IPS-NIHi7 (cell line): ENCODE measurements at regions not wholly inside any gene's neighbourhood (a gene's known extent, or its start where the extent isn't known, plus 50 kb on each side); places are given as distances from the start of the nearest gene placed in this dataset.
"Not testable (repeated sequence)": the region's sequence is repeated elsewhere in the genome, so short reads cannot be mapped to it uniquely, and the experiment has no call there.

Source experiments
- DNase-seq: peaks from one replicate; pipeline ENCODE4 v3.0.0; 2012; ENCODE audit warnings: mixed read lengths; ENCODE audit errors: extremely low spot score

DNA sequence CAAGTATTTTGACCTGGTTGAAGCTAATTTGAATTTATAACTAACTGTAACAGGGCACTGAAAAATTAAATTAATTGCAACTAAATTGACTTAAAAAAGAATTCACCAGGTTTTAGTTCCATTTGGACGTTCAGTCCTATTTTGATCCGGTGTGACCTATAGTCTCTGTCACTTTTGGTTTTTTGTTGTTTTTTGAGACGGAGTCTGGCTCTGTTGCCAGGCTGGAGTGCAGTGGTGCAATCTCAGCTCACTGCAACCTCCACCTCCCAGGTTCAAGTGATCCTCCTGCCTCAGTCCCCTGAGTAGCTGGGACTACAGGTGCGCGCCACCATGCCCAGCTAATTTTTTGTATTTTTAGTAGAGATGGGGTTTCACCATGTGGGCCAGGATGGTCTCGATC, 91.2 kb downstream of the GADD45G start:
- not testable (repeated sequence) for DNase-seq

DNA sequence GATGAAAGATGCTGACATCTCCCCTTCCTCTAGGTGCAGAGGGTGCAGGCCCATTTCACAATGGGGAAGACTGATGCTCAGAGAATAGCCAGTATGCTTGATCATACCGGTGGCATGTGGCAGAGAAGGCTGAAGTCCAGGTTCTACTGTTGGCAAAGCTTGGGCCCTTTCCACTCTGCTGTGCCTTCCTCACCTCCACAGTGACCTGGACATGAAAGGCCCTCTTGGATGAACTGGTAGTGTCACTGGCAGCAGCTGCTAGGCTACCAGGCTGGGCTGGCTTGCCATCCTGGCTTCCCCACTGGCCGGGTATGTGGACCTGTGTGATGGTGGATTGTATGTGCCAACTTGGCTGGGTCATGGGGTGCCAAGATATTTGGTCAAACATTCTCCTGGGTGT, 92.0 kb downstream of the GADD45G start:
- no peak for DNase-seq

DNA sequence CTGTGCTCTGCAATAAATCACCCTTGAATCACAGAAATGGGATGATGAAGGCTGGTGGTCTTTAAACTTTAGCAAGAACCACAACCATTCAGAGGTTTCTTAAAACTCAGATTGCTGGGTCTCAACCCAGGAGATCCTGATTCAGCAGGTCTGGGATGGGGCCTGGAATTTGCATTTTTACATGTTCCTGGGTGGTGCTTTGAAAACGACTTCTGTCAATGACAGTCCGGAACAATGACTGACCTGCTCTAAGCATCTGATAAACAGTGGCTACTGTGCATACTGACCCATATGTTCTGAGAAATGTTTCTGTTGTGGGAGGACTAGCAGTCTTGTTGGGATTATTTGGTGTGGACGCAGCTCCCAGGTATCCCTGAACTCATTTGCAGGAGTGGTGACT, 92.7 kb downstream of the GADD45G start:
- no peak for DNase-seq

DNA sequence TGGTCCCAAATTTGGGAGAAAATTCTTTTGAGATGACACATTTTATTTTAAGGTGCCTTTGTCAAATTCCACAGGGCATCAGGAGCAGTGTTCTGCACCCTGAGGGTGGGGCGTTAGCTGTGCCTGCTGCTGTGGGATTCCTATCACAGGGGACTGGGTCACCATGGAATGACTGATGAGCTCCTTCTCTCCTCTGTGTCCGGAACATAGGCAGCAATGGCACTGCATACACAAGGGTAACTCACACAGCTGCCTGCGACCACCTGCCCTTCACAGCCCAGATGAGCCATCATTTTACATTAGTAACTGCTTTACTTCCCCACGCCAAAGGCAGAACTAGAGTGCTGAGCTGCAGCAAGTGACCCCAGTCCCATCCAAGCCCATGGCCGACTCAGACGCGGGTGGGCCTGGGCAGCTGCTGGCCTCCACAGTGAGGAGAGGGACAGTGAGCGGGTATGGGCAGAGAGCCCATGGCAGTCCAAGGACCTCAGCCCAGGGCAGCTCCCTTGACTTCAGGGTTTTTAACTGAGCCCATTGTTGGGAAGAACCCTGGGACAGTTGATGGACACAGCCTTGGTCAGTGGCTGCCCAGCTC, 93.7 kb downstream of the GADD45G start:
- DNase-seq = no peak

DNA sequence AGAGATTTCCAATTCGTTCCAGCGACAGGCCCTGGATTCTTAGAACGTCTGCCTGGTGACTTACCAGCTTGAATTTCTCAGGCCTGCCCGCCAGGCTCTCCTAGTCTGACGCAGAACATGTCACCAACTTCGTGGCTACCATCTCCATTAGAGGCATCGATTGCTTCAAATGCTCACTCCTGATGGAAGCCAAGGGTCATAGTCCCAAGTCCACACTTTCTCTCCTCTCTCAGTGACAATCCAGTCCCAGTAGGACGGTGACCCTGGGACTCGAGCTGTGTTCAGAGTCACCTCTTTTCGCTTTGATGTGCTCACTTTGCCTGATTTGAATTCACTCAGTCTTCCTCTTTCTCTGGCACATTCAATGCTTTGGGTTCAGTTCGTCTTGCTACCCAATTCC, 94.8 kb downstream of the GADD45G start:
- DNase-seq = no peak

DNA sequence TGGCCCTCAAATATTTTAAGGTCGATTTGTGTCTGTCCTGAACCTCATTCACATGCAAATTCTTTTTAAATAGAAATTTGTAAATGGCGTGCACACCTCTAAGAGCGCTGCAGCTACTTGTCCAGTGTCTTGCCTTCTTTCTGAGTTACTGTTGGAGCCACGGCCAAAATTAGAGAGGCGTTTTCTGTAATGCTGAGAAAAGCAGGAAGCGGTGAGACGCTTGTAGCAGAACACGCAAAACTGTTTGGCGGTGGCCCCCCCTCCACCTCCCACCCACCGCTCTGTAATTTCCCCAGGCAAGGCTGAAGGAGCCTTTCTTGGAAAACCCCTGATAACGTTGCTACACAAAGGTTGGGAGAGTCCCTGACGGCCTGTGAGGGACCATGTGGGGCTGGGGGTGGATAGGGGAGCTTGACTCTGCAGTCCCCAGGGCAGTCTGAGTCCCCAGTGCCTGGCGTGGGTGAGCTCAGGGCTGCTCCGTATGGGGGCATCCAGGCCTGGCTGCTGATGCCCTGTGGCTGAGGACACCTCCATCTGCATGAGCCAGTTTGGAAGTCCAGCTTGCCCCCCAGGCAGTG, 96.5 kb downstream of the GADD45G start:
- DNase-seq = no peak

DNA sequence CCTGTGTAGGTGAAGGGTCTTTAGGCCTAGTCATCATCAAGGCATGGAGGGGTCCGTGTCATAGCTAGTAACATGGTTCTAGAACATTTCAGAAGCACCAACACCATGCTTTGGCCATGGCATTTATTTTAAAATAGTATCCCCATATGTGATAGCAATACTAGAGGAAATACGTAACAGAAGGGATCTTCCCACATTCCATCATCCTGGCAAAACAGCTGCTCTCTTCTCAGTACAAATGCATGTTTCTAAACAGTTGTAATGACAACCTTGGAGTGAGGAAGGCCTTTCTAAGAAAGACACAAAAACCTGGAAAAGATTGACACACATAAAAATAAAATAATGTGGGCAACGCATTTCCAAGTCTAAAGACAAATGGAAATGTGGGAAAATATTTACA, 97.6 kb downstream of the GADD45G start:
- no peak for DNase-seq

DNA sequence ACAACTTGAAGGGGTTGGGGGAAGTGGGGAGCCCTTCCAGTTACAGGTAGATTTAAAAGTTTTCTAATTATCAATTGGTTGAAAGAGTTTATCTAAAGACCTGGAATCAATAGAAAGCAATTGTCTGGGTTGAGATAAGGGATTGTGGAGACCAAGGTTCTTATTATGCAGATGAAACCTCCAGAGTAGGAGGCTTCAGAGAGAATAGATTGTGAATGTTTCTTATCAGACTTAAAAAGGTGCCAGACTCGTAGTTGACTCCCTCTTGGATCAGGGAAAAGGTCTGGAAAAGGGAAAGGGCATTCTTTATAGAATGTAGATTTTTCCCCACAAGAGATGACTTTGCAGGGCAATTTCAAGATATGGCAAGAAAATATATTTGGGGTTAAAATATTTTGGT, 100.8 kb downstream of the GADD45G start:
- no peak for DNase-seq

DNA sequence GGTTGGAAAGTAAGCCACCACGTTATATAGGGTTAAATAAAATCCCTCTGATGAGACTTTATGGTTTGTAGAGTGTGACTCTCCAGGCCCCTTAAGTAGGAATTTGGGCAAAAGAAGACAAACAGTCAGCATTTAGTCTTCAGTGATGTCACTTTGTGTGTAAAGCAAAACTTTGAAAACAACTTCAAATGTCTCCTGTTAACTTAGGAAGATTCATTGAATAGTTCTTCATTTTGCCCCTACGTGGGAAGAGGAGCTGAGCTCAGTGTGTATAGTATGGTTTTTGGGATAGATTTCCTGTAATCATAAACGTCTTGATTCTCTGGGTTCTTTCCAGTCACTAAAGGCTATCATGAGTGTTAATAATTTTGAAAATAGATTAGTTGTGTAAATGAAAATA, 101.3 kb downstream of the GADD45G start:
- no peak for DNase-seq

DNA sequence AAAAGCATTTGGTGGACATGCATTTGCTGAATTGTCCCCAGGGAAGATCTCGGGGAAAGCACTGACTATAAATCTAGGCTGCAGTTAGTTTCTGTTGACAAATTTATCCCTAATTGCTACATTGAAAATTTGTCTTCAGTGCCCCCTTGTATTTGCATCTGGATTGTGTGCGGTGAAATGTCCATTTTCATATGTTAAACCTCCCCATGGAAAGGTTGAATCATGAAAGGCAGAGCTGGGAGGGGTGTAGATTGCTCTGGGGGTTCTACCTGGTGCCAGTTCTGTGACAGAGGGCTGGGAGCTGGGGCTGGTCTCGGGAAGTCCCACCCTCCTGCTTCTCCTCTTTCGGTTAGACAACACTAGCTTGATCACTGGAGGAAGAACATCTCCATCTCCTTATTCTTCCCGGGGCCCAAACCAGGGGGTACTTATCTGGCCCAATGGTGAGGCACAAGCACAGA, 101.9 kb downstream of the GADD45G start:
- DNase-seq = no peak

DNA sequence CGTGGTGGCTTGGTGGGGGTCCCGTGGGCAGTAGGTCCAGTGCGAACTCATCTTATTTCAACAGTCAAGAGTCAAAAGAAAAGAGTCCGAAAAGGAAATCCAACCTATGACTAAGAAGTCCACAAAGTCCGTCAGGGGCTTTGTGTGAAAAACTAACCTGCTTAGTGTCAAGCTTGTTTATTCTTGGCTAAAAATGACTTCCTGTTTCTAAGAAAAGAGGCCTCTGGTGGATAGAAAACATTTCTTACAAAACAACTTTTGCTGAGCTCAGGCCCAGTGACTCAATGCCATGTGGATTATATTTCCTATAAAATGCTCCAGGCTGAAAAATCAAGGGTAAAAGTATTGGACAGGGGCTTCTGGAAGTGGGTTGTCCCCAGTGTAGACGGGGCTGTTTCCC, 105.9 kb downstream of the GADD45G start:
- no peak for DNase-seq

DNA sequence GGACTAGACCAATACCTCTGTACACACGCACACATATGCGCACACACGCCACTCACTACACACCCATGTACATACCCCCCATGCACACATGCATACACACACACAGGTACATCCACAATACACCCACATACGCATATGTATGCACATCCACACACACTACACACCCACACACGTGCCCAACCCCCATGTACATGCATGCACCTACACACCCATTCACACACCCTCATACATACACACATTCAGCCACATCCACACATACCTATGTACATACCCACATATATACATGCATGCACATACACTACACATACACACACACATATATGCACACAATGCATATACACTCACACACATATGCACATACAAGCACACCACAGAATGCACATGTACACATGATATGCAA, 107.1 kb downstream of the GADD45G start:
- DNase-seq = no peak

DNA sequence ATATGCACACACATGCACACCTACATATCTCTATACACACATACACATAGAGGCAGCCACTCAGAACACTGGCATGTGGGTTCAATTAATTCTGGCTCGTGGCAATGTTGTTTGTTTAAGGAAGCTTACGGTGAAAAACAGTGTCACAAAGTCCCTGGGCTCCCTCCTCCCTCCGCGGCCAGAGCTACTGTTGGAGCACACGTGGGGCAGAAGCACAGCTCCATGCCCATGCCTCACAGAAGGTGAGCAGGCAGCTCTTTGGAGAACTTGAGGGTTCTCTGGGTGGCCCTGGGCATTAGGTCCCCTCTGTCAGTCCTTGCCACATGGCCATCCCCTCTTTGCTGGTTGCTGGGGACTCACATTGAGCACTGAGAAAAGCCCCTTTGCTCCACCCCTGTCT, 107.5 kb downstream of the GADD45G start:
- no peak for DNase-seq

DNA sequence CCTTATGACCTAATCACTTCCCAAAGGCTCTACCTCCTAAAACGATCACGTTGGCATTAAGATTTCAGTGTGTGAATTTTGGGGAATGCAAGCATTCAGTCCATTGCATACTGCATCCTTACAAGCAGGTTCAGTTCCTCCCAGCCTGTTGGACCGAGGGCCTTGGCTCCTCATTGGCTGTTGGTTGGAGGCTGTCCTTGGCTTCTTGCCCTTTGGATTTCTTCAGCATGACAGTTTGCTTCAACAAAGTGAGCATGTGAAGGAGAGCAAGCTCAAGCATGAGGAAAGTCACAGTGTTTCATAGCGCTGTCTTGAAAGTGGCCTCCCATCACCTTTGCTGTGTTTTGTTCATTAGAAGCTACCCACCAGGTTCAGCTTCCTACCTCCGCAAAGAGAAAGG, 109.5 kb downstream of the GADD45G start:
- no peak for DNase-seq

DNA sequence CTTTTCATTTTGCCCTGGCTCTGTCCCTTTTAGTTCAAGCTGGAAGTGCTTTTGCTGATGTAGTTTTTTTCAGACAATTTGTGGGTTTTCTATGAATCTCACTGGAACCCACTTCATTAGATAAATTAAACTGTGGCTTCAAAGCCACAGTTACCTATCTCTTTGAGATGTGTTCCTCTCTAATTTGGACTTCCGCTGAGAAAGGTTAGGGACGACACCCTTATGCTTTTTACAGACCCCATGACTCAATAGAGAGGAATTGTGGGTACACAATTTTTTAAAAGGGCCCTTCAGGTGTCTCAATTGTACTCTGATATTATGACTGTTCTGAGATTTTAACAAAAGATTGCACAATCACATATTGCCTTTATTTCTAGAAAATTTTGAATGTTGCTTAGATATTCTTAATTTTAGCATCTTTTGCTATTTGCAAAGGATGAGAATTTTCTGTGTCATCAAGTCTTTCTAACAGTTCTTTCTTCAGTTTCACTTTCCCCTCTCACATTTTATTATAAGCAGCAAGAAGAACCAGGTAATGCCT, 110.6 kb downstream of the GADD45G start:
- no peak for DNase-seq

DNA sequence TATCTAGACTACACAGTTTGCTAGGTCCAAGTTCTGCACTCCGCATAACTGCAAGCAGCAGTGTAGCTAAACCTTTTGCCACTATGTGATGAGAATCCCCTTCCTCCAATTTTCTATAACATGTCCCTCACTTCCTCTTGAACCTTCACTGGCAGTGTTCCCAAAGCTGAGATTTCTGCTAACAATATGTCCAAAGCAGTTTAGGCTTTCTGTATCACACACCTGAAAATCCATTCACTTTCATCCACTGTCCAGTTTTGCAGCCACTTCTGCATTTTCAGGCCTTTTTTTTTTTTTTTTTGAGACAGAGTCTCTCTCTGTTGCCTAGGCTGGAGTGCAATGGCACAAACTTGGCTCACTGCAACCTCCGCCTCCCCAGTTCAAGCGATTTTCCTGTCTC, 111.1 kb downstream of the GADD45G start:
- no peak for DNase-seq

DNA sequence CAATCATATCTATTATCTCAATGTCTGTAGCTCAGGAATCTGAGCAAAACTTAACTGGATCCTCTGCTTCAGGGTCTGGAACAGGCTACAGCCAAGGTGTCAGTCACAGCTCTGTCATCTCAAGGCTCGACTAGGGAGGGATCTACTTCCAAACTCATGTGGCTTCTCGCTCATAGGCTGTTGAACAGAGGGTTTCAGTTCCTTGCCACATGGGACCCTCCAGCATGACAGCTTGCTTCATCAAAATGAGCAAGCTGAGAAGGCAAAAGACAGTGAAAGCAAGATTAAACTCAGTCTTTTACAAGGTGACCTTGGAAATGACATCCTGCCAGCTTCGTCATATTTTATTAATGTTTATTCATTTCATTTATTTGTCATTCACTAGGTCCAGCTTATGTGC, 111.7 kb downstream of the GADD45G start:
- DNase-seq = no peak

DNA sequence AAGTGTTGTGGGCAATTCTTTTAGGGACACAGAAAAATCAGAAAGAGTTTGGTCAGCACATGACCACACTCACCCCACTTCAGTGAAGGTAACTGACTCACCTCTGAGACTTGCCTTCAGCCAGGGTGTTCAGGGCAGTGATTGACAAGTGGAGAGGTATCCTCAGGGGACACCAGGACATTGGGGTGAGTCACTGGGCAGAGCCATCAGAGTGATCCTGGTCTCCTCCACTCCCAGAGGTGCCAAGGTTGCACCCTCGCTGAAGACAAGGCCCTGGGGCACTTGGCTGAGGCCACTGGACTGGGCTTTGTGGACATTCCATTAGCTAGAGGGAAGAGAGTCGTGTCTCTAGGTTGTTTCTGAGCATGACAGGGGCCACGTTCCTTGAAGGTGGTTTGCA, 113.4 kb downstream of the GADD45G start:
- no peak for DNase-seq

DNA sequence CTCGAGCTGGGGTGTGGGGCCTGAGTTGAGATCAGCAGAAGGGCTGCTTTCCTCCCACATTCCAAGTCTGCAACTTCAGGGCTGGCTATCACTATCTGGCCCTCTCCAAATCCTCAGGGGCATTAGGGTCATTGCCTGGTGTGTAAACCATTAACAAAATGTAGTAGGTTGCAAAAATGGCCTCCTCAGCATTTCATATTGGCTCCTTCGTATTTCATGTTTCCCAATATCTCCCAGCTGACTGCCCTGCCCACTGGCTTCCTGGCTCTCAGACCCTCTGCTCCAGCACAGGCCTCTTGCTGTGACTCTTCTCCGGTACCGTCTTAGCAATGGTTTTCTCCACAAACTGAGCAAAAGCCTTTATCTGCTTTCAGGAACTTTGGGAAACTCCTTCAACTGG, 113.8 kb downstream of the GADD45G start:
- DNase-seq = no peak

DNA sequence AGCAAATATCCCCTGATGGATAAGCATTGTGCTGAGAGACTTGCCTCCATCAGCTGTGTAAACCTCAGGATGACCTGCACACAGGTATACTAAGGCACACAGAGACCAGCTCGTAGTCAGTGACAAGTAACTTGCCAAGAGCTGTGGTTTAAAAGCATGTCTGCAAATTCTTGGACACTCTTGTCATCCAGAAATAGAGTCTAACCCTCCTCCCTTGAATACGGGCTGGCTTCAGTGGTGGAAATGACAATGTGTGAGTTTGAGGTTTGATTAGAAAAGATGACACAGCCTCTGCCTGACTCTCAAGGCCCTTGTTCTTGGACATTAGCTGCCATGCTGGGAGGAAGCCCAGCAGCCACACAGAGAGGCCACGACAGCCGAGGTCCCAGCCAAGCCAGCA, 114.4 kb downstream of the GADD45G start:
- DNase-seq = no peak

DNA sequence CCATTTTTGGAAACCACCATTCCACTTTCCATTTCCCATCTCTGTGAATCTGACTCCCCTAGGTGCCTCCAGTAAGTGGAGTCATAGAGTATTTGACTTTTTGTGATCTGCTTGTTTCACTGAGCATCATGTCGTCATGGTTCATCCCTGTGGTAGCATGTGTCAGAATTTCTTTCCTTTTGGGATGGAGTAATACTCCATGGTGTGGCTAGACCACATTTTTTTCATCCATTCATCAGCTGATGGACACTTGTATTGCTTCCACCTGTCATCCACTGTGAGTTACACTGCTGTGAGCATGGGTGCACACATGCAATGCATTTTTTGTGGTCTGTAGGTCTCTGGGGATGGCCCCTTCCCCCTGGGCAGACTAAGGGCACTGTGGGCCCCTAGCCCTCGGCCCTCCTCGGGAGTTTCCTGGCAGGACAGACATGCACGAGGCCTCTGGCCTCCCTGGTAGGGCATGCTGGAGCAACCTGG, 115.9 kb downstream of the GADD45G start:
- no peak for DNase-seq

DNA sequence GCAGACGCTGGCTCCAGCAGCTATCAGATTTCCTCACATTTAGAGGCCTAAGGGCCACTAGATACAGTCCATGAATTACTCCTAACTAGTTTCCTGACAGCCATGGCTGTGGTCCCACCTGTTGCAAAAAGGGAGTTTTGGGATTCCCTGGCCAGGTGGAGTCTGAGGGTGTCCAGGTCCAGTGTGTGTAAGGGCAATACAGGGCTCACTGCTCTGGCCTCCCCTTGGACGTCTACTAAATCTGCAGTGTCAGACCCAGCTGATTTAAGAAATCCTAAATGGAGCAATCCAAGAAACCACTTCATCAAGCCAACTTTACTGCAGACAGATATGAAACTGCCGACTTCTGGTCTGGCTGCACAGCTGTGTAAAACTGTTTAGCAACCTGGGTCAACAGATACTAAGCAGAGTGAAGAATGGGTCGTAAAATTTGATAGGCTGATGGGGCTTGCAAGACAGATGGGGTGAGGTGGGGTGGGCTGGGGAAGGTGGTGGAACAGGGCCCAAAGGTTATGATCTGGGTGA, 116.4 kb downstream of the GADD45G start:
- no peak for DNase-seq

DNA sequence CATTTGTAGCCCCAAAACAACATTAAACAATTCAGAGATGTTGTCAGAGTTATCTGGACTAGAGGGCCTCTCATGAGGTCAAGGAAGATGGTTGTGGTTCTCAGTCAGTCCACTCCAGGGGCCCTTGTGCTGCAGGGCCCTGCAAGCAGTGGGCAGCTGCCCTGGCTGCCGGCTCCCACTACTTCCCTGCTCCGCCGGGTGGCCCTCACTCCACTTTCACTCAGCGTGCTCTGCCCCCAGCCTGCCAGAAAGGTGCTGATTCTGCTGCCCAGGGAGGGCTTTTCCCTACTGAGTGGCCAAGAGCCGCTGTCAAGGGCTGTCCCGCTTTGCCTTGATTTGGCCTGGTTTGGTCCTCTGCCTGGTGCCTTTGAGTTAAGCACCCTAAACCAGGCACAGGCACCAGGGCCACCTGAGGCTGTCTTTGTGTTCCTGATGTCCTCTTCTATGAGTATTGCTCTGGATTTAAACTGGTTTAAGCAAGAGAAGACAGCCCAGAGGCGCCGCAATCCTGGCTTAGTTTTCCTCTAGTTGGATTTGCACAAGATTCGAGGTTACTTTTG, 117.2 kb downstream of the GADD45G start:
- no peak for DNase-seq
